Suprapubic skin (tissue), 3 donors: ENCODE measurements at regions not wholly inside any gene's neighbourhood (a gene's known extent, or its start where the extent isn't known, plus 50 kb on each side); places are given as distances from the start of the nearest gene placed in this dataset.

Experiments
- POLR2A ChIP-seq, 2 donors: fragments of 450-650 bp; IDR thresholded peaks; one replicate each; pipeline ENCODE4 v1.6.1; 2017; ENCODE audit warnings: antibody characterized with exemption in 2 of 2, mild to moderate bottlenecking in 2 of 2, moderate library complexity in 2 of 2
- TF ChIP-seq, protein P1 (sequence below), 2 donors: fragments of 200-600 bp in 1 of 2; fragments of 450-650 bp in 1 of 2; sonication (generic) in 1 of 2; IDR thresholded peaks; one replicate each; pipeline ENCODE4 v1.5.1; 2016 to 2019; ENCODE audit warnings: antibody characterized with exemption in 2 of 2, mild to moderate bottlenecking in 1 of 2, moderate library complexity in 1 of 2

DNA sequence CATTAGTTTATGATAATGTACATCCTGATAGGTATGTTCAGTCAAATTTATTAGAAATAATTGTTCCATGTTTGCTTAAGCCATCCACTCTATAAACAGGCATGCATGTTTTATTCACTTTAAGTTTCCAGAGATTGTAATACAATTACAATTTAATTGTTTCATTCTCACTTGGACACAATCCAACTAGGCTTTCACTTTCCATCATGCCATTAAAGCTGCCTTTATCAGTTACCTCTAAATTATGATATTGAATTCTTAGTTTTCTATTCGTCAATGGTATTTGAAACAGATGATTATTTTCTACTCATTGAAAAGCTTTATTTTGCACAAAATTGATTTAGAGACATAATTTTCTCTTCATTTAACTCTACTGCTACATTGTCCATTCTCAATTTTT, 1196.3 kb downstream of the RAPGEF2 start:
- TF ChIP-seq, protein P1, sequence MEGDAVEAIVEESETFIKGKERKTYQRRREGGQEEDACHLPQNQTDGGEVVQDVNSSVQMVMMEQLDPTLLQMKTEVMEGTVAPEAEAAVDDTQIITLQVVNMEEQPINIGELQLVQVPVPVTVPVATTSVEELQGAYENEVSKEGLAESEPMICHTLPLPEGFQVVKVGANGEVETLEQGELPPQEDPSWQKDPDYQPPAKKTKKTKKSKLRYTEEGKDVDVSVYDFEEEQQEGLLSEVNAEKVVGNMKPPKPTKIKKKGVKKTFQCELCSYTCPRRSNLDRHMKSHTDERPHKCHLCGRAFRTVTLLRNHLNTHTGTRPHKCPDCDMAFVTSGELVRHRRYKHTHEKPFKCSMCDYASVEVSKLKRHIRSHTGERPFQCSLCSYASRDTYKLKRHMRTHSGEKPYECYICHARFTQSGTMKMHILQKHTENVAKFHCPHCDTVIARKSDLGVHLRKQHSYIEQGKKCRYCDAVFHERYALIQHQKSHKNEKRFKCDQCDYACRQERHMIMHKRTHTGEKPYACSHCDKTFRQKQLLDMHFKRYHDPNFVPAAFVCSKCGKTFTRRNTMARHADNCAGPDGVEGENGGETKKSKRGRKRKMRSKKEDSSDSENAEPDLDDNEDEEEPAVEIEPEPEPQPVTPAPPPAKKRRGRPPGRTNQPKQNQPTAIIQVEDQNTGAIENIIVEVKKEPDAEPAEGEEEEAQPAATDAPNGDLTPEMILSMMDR (IDR thresholded peaks at IDR 0.05), result no peak
- TF ChIP-seq POLR2A (IDR thresholded peaks at IDR 0.05), result no peak
